EH (cell line): ENCODE measurements at regions not wholly inside any gene's neighbourhood (a gene's known extent, or its start where the extent isn't known, plus 50 kb on each side); places are given as distances from the start of the nearest gene placed in this dataset.

Experiments
- DNase-seq: peaks from one replicate; pipeline ENCODE4 v3.0.0-alpha.2; 2015; ENCODE audit warnings: low read depth

GRCh38 chr4:11628093-11628725 is 199.5 kb upstream of the HS3ST1 start:
- DNase-seq = no peak

- DNase-seq = no peak
Measured at GRCh38 chr4:11626066-11626465, 197.4 kb upstream of the HS3ST1 start.

GRCh38 chr4:11625211-11625610 is 196.5 kb upstream of the HS3ST1 start:
- no peak for DNase-seq

- DNase-seq = no peak
Measured at GRCh38 chr4:11624370-11624769, 195.7 kb upstream of the HS3ST1 start.

GRCh38 chr4:11623726-11624037 is 195.0 kb upstream of the HS3ST1 start:
- no peak for DNase-seq

- no peak for DNase-seq
Measured at GRCh38 chr4:11622961-11623725, 194.4 kb upstream of the HS3ST1 start.

GRCh38 chr4:11620861-11621260 is 192.2 kb upstream of the HS3ST1 start:
- no peak for DNase-seq

- no peak for DNase-seq
Measured at GRCh38 chr4:11618666-11619282, 190.1 kb upstream of the HS3ST1 start.

GRCh38 chr4:11616856-11617255 is 188.2 kb upstream of the HS3ST1 start:
- DNase-seq = no peak

GRCh38 chr4:11615601-11616000 is 186.9 kb upstream of the HS3ST1 start:
- no peak for DNase-seq

GRCh38 chr4:11614426-11614825 is 185.7 kb upstream of the HS3ST1 start:
- DNase-seq = no peak

- no peak for DNase-seq
Measured at GRCh38 chr4:11611868-11612267, 183.2 kb upstream of the HS3ST1 start.

GRCh38 chr4:11609751-11610150 is 181.1 kb upstream of the HS3ST1 start:
- DNase-seq = no peak

- no peak for DNase-seq
Measured at GRCh38 chr4:11608992-11609391, 180.3 kb upstream of the HS3ST1 start.

GRCh38 chr4:11606078-11606477 is 177.4 kb upstream of the HS3ST1 start:
- no peak for DNase-seq

- DNase-seq = no peak
Measured at GRCh38 chr4:11605597-11605996, 176.9 kb upstream of the HS3ST1 start.

- no peak for DNase-seq
Measured at GRCh38 chr4:11604821-11605220, 176.1 kb upstream of the HS3ST1 start.

GRCh38 chr4:11603591-11604194 is 175.0 kb upstream of the HS3ST1 start:
- DNase-seq = no peak

GRCh38 chr4:11602606-11603340 is 174.1 kb upstream of the HS3ST1 start:
- DNase-seq = no peak

GRCh38 chr4:11599064-11599463 is 170.4 kb upstream of the HS3ST1 start:
- no peak for DNase-seq

GRCh38 chr4:11598591-11598990 is 169.9 kb upstream of the HS3ST1 start:
- DNase-seq = no peak

- no peak for DNase-seq
Measured at GRCh38 chr4:11597506-11597905, 168.8 kb upstream of the HS3ST1 start.
